GM18511 (cell line): ENCODE measurements at regions not wholly inside any gene's neighbourhood (a gene's known extent, or its start where the extent isn't known, plus 50 kb on each side); places are given as distances from the start of the nearest gene placed in this dataset.

Experiments
- ATAC-seq: cut with Tn5 transposase; IDR thresholded peaks from one replicate; pipeline ENCODE4 v1.9.1; 2021; ENCODE audit warnings: mild to moderate bottlenecking, moderate library complexity; ENCODE audit not compliant: unreplicated experiment

- ATAC-seq = peak; percentile 83
These were observed 157.9 kb upstream of the PARP11 start for GRCh38 chr12:4030929-4031702.

GRCh38 chr12:4027412-4027811 is 154.2 kb upstream of the PARP11 start:
- no peak for ATAC-seq

DNA sequence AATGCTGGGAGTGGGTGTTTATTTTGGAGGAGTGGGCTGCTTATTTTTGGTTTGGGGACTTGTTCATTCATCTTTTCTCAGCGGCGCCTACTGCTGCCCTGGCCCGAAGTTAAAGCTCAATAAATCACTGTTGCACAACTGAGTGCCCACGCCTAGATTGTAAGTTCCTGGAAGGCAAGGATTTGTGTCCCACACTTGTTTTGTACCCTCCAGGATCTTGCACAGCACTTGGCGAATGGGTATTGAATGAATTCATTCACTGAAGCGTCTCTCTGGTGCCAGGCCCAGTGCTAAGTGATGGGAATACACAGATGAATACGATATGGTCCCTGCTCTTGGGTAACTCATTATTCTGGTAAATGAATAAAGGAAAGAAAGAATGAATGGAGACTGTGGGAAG is 153.3 kb upstream of the PARP11 start:
- ATAC-seq = no peak

- no peak for ATAC-seq
These were observed 152.8 kb upstream of the PARP11 start for GRCh38 chr12:4026020-4026358.

- no peak for ATAC-seq
These were observed 152.2 kb upstream of the PARP11 start for GRCh38 chr12:4025181-4026019.

GRCh38 chr12:4024701-4025100 is 151.5 kb upstream of the PARP11 start:
- no peak for ATAC-seq

GRCh38 chr12:4015225-4016091 is 142.3 kb upstream of the PARP11 start:
- no peak for ATAC-seq

DNA sequence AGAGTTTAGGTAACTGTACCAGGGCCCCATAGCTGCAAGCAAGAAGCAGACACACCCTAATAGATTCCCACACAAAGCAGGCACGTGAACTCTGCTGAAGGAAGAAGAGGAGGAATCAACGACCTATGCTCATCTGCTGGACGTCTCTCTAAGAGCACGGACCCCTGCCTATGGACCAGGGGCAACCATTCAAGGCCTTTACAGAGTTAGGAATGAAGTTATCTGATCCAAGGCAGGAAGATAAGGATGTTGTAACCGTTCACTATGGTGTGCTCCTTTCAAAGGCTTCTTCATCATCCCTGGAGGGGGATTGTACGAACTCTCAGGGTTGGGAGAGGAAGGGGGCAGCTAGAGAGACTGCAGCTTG is 141.6 kb upstream of the PARP11 start:
- no peak for ATAC-seq

DNA sequence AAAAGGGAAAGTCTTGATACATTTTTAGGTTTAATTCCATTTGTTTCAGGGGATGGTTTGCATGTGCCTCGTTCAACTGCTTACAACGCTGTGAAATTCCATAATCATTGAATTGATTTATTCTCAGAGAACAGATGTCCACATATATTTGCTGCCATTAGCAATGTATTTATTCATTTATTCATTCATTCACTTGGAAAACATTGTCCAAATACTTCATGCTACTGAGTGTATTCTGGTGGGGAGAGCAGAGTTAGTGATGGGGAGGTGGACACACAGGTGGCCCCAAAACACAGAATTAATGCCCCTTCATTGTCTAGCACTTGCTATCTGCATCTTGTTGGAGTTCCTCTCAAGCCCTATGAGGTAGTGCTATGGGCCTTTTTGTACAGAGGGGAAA is 141.2 kb upstream of the PARP11 start:
- no peak for ATAC-seq

DNA sequence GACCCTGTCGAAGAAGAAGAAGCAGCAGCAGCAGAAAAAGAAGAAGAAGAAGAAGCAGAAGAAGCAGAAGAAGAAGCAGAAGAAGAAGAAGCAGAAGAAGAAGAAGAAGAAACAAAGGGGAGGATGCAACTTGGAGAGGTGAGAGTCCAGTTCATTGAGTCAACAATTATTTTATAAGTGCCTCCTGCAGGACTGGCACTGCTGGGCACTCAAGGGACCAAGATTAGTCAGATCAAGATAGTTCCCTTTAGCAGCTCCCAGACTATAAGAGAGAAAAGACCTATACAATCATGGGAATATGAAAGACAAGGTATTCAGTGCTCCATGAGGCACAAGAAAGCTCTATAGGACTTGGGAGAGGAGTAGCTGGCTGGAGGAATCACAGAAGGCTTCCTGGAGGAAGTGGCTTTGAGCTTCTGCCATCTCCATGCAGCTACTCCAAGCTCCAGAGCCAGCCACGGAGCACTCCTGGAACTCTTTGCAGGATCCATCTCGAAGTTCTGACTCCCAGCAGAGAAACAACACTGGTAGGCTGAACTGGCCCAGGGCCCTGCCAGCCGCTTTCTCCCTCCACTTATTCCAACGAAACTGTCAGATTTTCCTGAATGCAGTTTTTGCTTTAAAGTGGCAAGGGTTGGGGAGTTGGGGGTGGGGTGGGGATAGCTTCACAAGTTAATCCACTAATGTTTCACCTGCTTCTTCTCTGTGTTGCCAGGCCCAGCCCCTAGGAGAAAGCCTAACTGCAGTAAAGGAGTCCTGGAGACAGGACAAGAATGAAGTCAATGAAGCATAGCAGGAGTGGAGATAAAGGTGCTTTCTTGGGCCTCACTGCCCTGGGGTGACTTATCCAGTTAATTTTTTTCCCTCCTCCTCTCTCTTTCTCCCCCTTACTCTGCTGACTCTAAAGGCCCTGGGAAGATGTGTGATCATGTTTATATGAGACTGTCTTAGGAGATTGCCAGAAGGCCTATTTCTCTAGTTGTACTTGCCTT is 140.1 kb upstream of the PARP11 start:
- no peak for ATAC-seq

GRCh38 chr12:4012073-4012472 is 138.9 kb upstream of the PARP11 start:
- ATAC-seq = no peak

DNA sequence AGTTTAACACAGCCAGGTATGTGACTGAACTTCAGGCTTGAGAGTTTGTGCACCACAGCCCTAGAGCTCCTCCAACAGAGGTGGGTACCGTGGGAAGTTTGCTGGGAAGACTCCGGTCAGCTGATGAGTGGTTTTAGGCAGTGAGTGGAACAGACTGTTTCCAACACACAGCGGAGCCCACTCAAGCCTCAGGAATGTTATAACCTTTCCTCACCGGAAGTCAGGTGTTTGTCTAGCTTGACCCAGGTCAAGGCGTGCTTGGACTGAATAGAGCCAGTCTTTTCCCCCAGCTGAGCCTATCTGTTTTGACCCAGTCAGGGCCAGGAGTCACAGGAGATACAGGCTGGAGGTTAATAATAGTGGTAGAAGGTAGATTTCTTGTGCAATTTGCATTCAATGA is 138.4 kb upstream of the PARP11 start:
- ATAC-seq = no peak

DNA sequence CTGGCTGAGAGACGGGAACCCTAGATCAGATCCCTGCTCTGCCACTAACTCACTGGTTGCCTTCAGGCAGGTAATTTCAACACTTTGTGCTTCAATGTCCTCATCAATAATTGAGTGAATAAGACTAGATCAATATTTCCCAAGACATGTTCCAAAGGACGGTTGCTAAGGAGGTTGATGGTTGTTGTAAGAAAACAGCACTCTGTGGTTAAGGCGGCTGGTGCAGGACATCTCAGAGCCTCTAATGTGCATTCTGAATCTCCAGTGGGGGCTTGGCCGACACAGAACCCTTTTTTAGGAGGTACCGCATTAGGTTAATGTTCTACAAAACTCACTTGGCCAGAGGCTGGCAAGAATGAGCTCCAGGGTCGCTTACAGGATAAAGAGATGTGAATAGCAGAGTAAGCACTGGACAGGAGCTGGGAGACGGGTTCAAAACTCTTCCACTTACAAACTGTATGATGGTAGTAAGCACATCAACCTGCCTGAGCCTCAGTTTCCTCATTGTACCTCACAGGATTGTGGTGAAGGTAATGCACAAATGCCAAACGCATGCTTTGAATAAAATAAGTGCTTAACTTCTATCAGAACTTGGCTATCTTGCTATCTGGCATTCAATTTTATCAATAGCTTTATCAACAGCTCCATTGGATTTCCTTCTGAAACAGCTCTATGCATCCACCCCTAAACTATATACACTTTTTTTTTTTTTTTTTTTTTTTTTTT is 136.9 kb upstream of the PARP11 start:
- no peak for ATAC-seq

- no peak for ATAC-seq
These were observed 133.5 kb upstream of the PARP11 start for GRCh38 chr12:4006743-4007142.

DNA sequence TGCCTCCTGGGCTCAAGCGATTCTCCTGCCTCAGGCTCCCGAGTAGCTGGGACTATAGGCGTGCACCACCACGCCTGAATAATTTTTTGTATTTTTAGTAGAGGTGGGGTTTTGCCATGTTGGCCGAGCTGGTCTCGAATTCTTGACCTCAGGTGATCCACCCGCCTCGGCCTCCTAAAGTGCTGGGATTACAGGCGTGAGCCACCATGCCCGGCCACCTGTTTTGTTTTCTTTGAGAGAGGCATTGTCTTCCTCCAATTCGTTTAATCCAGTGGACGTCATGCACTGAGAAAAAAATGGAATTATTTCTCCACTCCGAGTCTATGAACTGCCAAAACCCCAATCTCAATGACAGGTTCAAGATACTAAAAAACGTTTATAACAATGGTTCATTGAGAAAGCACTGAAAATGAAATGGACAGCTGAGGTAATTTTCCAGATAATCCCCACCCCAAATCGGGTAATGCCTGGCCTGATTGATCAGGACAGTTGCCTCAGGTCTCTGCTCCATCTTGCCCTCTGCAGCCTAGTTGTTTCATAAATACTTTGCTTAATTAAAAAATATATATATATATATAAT is 132.7 kb upstream of the PARP11 start:
- ATAC-seq = no peak

GRCh38 chr12:4003576-4003975 is 130.4 kb upstream of the PARP11 start:
- no peak for ATAC-seq

DNA sequence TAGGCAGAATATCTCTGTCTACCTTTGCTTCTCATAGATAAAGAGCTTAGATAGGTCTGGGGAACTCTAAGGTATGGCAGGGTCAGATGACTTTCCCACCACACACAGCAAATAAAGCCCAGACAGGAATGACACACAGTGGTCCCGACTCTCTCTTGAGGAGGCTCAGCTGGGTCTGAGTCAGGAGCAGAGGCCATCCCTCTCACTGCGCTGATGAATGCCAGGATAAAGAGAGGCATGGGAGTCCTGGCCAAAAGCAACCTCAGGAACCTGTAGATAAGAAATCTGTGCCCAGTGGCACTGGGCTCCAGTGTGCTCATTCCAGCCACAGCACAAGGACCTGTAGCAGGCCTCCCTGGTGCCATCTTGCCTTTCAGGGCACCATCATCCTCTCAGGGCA is 129.4 kb upstream of the PARP11 start:
- ATAC-seq = no peak

DNA sequence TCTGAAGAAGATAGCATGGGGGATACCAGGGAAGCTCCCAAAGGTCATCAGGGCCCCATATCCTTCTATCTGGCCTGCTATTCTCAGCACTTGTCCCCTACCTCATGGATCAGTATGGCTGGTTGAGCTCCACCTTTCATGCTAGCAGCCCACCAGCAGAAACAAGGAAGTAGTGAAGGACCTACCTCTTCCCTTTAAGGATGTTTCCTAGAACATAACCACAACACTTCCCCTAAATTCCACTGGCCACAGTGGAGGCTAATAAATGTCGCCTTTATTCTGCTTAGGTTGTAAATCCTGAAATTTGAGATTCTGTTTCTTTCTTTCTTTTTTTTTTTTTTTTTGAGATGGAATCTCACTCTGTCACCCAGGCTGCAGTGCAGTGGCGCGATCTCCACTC is 128.6 kb upstream of the PARP11 start:
- ATAC-seq = no peak

DNA sequence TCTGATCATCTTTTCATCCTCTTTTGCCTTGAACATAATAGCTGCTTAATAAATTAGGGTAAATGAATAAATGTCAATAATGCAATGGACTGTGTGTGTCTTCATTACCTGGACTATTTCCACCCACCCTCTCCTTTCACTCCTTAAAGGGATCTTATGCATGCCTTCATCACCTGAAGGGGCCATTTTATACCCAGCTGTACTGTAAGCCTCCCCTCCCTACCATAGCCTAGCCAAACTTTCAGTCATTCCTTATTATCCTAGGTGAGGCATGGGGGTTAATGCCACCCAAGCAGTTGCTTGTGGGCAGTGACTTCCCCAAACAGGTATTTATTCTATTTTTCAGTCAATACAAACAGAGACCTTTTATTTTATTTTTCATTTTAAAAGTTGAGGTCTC is 127.8 kb upstream of the PARP11 start:
- ATAC-seq = no peak
